NCI-H748 treated with DMSO at 0.1 percent for 48 hours (cell line): ENCODE measurements at regions not wholly inside any gene's neighbourhood (a gene's known extent, or its start where the extent isn't known, plus 50 kb on each side); places are given as distances from the start of the nearest gene placed in this dataset.
"Not testable (repeated sequence)": the region's sequence is repeated elsewhere in the genome, so short reads cannot be mapped to it uniquely, and the experiment has no call there.

Experiments used
- DNase-seq: peaks from one replicate; lab custom pipeline; 2025; lab: John Stamatoyannopoulos, UW

DNA sequence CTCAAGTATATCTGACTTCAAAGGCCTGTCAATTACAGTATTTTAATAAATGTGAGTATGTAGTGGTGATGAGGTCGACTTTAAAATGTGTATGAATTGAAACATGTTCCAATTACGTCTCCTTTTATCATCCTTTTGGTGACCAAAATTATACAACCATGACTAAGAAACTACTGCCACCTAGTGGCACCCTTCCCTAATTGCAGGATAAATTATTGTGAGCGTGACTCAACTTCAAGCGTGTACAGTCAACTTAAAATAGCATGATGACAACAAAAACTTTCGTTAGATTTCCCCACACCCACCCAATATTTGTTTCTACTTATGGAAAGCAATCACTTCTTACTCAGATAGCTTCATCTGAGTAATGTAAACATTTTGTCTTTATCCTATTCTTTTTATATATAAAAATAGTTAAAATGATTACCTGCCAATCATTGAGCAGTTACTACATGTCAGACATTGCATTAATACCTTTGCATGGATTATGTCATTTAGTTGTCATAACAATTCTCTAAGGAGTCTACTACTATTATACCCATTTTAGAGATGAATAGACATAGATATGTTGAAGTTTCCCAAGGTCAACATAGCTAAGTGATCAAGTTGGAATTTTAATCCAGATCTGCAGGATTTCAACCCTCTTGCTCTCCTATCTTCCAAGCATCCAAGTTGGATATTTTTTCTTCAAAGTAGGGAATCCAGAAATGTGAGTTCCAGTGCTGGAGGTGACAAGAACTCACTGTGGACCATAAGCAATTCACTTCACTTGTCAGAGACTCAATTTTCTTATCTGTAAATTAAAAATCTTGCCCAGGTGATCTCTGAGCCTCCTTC, 106.0 kb downstream of the MEX3B start:
- DNase-seq: peak; percentile 24

GRCh38 chr15:81937189-81937588, 108.6 kb downstream of the MEX3B start:
- DNase-seq: no peak

DNA sequence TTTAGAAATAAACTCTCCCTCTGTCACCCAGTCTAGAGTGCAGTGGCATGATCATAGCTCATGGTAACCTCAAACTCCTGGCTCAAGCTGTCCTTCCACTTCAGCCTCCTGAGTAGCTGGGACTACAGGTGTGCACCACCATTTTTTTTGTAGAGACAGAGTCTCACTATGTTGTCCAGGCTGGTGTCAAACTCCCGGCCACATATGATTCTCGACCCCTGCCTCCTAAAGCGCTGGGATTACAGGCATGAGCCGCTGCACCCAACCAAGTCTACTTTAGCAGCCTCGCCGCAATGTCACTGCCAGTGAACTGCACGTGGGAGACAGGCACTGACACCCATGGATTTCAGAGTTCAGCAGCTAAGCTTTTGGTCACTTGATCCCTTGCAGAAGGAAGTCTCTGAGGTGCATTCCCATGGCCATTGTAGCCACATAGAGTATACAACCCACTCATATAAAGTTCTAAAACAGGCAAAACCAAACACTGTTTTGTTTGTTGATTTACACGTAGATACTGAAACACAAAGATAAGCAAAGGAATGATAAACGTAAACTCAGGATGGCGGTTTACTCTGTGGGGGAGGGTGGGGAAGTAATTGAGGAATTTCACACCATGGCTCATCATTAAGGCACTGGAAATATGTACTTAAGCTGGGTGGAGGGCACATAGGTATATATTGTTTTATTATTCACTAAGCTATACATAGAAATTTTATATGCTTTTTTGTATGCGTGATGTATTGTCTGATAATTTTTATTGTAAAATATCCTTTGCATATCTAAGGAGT, 115.0 kb downstream of the MEX3B start:
- DNase-seq: no peak

DNA sequence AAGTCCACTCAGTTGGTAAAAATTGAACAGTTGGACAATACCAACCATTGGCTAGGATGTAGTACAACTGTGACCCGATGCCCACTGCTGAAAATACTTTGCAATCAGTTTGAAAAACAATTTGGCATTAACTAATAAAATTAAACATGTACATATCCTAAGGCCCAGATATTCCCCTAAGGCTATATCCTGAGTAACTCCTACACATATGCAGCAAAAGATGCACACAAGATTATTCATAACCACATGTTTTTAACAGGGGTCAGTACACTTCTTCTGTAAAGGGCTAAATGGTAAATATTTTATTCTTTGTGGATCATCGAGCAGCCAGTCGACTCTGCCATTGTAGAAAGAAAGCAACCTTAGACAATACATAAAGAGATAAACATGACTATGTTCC, 116.3 kb downstream of the MEX3B start:
- DNase-seq: no peak

DNA sequence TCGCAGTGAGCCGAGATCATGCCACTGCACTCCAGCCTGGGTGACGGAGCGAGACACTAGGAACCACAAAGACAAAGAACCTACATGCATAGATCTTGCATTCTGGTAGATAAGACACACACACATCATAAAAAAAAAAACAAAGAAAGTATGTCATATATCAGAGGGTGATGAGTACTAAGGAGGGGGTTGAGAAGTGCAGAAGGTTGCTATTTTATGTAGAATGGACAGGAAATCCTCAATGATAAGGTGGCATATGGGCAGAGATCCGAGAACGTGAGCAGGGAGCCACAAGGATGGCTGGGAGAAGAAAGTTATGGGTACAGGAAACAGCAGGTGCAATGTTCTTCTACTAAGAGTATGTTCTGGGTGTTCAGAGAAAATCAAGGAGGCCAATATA, 118.8 kb downstream of the MEX3B start:
- no peak for DNase-seq

GRCh38 chr15:81924729-81925128, 121.1 kb downstream of the MEX3B start:
- DNase-seq: no peak

GRCh38 chr15:81923561-81924350, 122.1 kb downstream of the MEX3B start:
- DNase-seq: no peak

DNA sequence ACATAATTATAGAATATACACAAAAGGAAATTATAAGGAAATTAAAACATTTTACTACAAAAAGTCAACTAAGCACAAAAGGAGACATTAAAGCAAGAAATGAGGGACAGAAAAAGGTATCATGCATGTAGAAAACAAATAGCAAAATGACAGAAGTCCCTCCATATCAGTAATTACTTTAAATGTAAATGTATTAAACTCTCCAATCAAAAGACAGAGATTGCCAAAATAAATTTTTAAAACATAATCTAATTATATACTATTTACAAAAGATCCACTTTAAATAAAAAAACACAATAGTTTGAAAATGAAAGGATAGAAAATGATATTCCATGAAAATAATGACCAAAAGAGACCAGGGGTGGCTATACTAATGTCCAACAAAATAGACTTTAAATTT, 123.7 kb downstream of the MEX3B start:
- no peak for DNase-seq

DNA sequence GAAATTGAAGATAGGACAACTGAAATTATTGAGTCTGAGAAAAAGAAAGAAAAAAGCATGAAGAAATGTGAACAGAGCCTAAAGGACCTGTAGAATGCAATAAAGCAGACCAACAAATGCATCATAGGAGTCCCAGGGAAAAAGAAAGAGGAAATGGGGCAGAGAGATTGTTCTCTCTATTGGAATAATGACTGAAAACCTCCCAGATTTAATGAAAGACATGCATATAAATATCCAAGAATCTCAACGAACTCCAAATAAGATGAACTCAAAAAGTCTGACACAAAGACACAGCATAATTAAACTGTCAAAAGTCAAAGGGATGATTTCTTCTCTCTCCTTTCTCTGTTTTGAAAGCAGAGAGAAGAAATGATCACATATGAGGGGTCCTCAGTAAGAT, 124.7 kb downstream of the MEX3B start:
- no peak for DNase-seq

GRCh38 chr15:81918767-81919166, 127.1 kb downstream of the MEX3B start:
- DNase-seq: not testable (repeated sequence)

DNA sequence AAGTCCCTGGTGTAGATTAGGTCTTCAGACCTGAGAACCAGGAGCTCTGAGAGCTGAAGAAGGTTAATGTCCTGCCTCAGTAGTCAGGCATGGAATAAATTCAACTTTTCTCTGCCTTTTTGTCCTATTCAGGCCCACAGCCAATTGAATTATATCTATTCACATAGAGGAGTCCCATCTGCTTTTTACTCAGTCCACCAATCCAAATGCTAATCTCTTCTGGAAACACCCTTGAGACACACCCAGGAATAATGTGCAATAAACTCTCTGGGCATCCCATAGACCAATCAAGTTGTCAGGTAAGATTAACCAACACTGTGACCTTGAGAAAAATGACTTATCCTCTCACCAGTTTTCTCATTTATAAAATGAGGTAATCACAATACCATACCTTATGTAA, 129.4 kb downstream of the MEX3B start:
- DNase-seq: no peak

GRCh38 chr15:81915990-81916389, 129.8 kb downstream of the MEX3B start:
- no peak for DNase-seq

GRCh38 chr15:81914734-81915256, 131.0 kb downstream of the MEX3B start:
- DNase-seq: peak; percentile 3

- DNase-seq: no peak
These were observed 131.5 kb downstream of the MEX3B start for GRCh38 chr15:81914333-81914732.

DNA sequence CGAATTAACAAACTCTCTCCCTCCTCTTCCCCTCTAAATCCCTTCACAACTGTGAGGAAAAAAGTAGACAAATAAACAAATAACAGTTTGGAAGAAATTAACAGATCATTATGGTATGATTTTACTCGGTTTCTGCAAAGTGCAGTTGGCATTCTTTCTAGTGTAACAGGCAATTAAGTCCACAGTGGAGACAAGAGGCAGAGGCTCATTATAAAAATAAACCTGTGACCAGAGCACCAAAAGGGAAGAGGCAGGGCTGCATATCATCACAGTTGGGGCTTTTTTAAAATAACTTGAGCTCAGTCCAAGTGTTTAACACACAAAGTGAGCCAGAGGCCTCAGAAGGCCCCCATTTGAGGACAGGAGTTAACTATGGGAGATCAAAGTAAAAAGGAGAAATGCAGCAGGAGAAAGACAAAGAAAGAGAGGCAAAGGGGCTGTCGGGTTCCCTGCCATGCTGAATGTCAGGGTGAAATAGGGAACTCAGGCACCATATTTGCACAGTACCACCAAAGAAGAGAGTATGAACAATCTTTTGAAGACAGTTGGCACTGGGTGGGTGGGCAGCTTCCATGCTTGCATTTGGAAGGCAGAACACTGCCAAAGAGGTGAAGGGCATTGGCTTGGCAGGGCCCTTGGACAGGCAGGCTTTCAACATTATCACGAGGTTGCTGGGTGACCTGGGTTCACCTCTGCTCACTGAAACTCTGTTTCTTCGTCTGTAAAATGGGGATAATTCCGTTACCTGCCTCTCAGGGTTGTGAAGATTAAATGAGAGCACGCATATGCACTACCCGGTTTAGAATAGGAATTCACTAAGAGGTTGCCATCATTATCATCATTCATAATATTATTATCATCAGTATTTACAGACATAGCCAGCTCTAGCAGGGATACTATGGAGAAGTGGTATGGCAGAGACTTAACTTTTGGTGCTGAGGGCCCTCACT, 134.5 kb downstream of the MEX3B start:
- DNase-seq: no peak

GRCh38 chr15:81910355-81911021, 135.3 kb downstream of the MEX3B start:
- no peak for DNase-seq

DNA sequence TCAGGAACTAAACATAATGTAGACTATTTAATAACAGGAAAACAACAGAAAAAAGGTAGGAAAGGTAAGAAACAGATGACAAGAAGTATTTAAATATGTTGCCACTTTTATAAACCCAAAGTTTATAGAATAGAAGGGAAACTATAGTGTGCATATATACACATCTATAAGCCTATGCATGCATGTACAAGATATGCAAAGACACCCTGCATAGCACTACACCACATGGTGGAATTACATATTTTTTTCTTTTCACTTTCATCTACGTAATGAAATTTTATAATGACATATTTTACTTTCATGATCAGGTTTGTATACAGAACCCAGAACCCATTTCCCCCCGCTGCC, 136.8 kb downstream of the MEX3B start:
- no peak for DNase-seq

- DNase-seq: no peak
These were observed 137.7 kb downstream of the MEX3B start for GRCh38 chr15:81908111-81908510.

DNA sequence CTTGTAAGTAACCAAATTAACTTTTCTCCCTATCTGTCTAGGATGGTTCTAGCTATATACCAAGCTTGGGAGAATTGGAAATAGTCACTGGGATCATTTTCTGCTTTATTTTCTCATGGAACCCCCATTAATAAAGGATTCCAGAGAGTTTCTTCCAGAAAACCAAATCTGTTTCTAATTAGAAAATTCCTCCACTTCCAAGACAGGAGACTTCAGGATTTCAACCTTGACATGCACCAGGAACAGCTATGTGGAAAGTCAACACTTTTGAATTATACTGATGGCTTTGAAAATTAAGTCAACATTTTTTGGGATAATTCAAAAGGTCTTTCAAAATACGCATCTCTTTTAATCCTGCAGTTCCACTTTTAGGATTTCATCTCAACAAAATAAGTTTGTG, 138.3 kb downstream of the MEX3B start:
- no peak for DNase-seq

DNA sequence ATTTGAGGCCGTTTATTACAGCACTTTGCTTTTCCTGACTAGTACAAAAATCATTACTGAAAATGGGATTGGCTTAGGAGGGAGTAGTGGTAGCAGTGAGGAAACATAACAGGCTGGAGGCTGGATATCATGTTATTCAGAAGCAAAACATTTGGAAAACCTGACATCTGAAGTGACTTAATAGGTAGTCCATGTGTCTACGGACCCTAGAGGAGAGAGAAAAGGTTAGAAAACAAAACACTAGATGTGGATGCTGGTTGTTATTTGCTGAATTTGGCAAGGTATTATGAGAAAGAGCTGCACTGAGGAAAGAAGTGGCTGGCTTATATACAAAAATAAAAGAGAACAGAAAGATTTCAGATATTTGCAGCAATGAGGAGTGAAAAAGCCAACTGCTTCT, 139.9 kb downstream of the MEX3B start:
- no peak for DNase-seq

DNA sequence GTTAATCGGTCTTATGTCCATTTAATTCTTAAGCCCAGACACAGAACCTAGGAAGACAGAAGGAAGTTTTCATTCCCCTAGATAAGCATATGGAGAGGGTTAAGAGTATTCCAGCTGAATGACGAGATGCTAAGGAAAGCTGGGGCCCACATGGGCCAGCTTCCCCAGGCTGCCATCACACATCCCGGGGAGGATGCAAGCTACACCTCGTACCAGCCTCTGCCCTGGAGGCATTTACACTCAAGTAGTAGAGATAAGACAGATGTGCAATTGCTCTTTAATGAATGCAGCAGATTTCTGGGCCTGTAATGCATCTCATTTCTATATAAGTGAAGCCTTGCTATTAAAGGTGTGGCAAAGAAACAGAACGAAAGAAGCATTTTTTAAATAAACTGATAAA, 144.5 kb downstream of the MEX3B start:
- DNase-seq: no peak
